ENCODE measurements at regions not wholly inside any gene's neighbourhood (a gene's known extent, or its start where the extent isn't known, plus 50 kb on each side); places are given as distances from the start of the nearest gene placed in this dataset.

DNA sequence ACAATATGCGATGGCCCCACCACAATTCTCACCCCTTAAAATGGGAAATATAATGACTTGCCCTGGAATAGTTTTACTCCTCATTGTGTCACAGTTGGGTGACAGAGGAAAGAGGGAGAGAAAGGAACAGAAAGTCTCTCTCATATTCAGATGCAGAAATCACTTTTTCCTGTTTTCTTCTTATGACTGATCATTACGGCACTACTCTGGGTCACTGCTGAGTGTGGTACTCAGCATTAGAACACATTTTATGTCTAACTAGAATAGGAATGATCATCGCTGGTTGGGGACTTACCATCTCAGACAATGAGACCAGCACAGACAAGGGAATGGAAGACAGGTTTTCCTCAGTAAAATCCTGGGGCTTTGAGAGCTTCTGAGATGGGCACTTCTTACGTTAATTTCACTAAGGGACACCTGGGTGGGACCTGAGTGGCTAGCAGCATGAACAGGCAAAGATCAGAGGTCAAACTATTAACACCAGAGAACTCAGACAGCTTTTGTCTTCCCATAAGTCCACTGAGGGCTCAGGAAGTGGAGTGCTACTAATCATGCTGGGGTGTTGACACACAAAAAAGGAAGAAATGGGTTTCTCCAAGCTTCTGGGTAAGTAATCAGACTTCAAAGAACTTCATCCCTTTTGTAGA, 54.9 kb upstream of the ARHGAP18 start:
- Histone ChIP-seq H3K36me3 (no peaks in the 10 kb centered on the region), H3K27me3 (no peaks in the 10 kb centered on the region), H3K9me3 (no peaks in the 10 kb centered on the region), H3K4me1 (ENCODE audit: insufficient read depth) (peaks cover 5% of the 10 kb centered on the region), H3K27ac (no peak overlapping the region), H3K4me3 (no peak overlapping the region)
- WGBS, 3 donors, result 93 to 94% (median 94%) methylated on average over 4 of the region's 4 CpGs
- TF ChIP-seq, protein P1, sequence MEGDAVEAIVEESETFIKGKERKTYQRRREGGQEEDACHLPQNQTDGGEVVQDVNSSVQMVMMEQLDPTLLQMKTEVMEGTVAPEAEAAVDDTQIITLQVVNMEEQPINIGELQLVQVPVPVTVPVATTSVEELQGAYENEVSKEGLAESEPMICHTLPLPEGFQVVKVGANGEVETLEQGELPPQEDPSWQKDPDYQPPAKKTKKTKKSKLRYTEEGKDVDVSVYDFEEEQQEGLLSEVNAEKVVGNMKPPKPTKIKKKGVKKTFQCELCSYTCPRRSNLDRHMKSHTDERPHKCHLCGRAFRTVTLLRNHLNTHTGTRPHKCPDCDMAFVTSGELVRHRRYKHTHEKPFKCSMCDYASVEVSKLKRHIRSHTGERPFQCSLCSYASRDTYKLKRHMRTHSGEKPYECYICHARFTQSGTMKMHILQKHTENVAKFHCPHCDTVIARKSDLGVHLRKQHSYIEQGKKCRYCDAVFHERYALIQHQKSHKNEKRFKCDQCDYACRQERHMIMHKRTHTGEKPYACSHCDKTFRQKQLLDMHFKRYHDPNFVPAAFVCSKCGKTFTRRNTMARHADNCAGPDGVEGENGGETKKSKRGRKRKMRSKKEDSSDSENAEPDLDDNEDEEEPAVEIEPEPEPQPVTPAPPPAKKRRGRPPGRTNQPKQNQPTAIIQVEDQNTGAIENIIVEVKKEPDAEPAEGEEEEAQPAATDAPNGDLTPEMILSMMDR (IDR thresholded peaks at IDR 0.05), result no peak
- TF ChIP-seq EP300 (IDR thresholded peaks at IDR 0.05), result no peak
- no peak for TF ChIP-seq POLR2A (IDR thresholded peaks at IDR 0.05)
- intact Hi-C loops (cut with DNase I), result no loop called here
- no peak for DNase-seq

DNA sequence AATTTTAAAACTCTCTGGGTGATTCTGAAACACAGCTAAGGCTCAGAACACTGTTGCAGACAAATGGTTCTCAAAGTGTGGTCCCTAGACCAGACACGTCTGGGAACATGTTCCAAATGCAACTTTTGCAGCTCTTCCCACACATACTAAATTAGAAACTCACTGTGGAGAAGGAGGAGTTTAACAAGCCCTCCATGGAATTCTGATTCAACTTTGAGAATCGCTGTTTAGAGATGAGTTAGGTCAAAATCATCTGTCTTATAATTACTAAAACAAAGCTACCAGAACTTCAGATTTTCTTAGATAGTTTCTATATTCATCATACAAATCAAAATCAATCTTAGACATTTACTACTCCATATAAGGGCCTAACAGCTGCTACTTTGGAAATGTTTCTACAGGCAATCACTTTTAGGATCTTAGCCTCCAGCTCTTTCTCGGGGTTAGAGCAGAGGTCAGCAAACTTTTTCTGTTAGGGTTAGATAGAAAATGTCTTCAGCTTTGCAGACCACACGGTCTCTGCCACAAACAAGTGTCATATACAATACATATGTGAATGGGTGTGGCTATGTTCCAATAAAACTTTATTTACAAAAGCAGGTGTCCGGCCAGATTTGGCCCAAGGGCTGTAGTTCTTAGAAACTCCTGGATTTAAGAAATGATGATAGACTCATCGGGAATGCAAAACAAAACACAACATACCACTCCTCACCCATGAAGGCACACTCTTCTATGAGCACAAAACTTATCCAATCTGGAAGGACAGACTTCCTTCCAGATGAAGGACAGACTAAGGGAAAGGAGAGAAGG, 50.0 kb upstream of the ARHGAP18 start:
- TF ChIP-seq POLR2A (IDR thresholded peaks at IDR 0.05) (no peak), EP300 (IDR thresholded peaks at IDR 0.05) (no peak)
- TF ChIP-seq, protein P1 (IDR thresholded peaks at IDR 0.05), result no peak
- no peaks in the 10 kb centered on the region for H3K9me3 ChIP-seq
- no peak overlapping the region for H3K4me3 ChIP-seq
- DNase-seq, result no peak
- H3K4me1 ChIP-seq (ENCODE audit: insufficient read depth), result no peaks in the 10 kb centered on the region
- WGBS, 3 donors, result 76 to 89% (median 80%) methylated on average over 6 of the region's 6 CpGs
- no peaks in the 10 kb centered on the region for H3K27me3 ChIP-seq
- no peaks in the 10 kb centered on the region for H3K36me3 ChIP-seq
- no peak overlapping the region for H3K27ac ChIP-seq
- intact Hi-C loops (cut with DNase I), result loop anchor here in 1 of 4 donors (5.0 kb wide), 1 partner anchor 163 kb away; no protein-coding TSS in a partner anchor

All from ovary (tissue), 7 donors.